Epithelial cell of proximal tubule (primary cell): ENCODE measurements at regions not wholly inside any gene's neighbourhood (a gene's known extent, or its start where the extent isn't known, plus 50 kb on each side); places are given as distances from the start of the nearest gene placed in this dataset.

ENCODE experiments used
- DNase-seq: peaks from one replicate; pipeline ENCODE4 v3.0.0-alpha.2; 2011; ENCODE audit warnings: low read depth
- H3K4me3 ChIP-seq: 2 replicates; pipeline ENCODE4 v1.5.1; 2011; ENCODE audit warnings: low read depth, mild to moderate bottlenecking, low read length
- TF ChIP-seq, protein P1 (sequence below): conservative IDR thresholded peaks from 2 replicates; pipeline ENCODE4 v1.5.1; 2012; ENCODE audit warnings: low read depth, mild to moderate bottlenecking, low read length

DNA sequence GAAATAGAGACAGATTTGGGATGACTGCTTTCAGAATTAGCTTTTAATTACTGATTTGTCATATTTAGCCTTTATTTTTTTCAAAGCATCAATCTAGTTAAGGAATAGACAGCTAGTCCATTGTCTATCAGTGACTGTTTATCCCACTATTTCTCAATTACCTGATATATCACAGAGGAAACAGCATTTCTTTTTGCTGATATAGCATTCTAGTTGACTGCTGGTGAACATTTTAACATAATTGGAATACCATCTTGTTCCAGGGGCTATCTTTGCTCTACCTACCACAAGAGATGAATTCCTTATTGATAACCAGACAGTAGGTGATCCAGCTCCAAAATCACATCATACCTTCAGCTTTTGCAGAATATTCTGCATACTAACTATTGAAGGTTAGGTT is 982.7 kb downstream of the SQOR start:
- no peak overlapping the region for H3K4me3 ChIP-seq
- DNase-seq: no peak
- TF ChIP-seq, protein P1, sequence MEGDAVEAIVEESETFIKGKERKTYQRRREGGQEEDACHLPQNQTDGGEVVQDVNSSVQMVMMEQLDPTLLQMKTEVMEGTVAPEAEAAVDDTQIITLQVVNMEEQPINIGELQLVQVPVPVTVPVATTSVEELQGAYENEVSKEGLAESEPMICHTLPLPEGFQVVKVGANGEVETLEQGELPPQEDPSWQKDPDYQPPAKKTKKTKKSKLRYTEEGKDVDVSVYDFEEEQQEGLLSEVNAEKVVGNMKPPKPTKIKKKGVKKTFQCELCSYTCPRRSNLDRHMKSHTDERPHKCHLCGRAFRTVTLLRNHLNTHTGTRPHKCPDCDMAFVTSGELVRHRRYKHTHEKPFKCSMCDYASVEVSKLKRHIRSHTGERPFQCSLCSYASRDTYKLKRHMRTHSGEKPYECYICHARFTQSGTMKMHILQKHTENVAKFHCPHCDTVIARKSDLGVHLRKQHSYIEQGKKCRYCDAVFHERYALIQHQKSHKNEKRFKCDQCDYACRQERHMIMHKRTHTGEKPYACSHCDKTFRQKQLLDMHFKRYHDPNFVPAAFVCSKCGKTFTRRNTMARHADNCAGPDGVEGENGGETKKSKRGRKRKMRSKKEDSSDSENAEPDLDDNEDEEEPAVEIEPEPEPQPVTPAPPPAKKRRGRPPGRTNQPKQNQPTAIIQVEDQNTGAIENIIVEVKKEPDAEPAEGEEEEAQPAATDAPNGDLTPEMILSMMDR: no peak

DNA sequence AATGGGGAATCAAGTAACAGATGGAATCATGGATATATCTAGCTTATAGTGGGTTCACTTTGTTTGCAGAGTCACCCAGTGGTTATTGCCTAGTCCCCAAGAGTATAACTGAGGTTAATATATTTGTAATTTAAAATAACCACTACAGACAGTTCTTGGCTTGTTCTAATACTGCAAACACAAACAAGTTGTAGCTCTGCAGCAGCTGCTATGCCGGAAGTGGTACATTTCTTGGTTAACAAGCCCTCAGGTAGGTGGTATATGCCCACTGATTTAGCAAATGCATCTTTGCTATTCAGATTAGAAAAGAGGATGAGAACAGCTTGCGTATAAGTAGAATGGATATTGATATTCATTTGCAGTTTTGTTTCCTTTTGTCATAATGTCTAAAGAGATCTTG is 984.2 kb downstream of the SQOR start:
- no peak for DNase-seq
- TF ChIP-seq, protein P1: no peak
- H3K4me3 ChIP-seq: no peak overlapping the region

DNA sequence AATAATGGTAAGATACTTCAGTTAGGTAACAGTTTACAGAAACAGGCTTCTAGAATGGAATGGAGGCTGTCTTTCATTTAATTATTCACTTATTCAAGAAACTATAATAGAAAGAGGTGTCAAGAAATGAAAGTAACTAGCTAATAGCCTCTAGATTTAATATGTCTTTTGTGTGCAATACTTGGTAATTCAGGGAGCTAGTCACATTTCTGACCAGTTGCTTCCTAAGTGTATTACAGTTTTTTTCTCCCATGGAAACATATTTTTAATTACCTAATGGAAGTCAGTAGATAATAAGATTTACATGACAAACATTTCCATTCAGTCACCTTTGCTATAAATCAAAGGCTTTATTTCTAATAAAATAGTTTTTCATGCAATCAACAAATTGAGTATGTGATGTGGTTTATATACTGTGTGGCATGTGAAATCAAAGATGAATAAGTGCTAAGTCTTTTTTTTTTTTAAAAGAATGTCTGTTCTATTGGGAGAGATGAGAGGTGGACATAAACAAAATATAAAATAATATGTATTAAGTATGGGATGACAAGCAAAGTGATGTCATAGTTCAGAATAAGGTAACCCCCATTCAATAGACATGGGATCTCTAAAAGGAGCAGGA is 985.7 kb downstream of the SQOR start:
- TF ChIP-seq, protein P1: no peak
- no peak overlapping the region for H3K4me3 ChIP-seq
- no peak for DNase-seq

DNA sequence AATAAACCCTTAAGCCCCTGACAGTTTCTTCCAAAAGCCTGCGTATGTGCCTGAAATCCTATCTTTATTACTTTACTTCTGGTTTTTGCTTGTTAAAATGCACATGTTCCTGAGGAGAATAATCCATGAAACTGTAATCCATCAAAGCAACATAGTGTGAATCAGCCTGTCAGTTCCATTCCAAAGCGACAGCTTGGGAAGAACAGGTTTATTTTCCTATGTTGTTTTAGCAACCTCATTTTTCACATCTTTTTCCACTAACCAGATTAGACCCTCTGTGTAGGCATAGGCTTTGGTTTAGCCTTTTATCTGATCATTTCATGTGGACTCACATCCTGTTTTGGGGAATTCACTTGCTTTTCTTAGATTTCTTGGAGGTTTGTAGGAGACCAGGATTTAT is 988.0 kb downstream of the SQOR start:
- TF ChIP-seq, protein P1: no peak
- H3K4me3 ChIP-seq: no peak overlapping the region
- no peak for DNase-seq

DNA sequence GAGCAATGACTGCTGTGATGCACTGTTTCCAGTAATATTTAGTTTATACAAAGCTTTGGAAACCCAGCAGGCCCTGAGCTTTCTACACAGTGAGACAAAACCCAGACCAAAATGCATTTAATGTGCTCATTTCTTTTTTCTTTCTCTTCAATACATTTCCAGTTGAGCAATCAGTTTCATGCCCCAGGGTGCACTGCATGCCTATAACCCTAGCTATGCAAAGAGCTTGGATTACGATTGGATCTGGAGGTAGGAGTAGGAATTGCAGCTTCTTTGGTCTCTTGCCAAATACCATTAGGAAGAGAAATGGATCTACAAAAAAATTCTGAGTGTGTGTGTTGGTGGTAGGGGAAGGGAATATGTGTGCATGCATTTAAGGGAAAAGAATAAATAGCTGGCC is 1001.4 kb downstream of the SQOR start:
- TF ChIP-seq, protein P1: no peak
- H3K4me3 ChIP-seq: no peak overlapping the region
- DNase-seq: no peak

DNA sequence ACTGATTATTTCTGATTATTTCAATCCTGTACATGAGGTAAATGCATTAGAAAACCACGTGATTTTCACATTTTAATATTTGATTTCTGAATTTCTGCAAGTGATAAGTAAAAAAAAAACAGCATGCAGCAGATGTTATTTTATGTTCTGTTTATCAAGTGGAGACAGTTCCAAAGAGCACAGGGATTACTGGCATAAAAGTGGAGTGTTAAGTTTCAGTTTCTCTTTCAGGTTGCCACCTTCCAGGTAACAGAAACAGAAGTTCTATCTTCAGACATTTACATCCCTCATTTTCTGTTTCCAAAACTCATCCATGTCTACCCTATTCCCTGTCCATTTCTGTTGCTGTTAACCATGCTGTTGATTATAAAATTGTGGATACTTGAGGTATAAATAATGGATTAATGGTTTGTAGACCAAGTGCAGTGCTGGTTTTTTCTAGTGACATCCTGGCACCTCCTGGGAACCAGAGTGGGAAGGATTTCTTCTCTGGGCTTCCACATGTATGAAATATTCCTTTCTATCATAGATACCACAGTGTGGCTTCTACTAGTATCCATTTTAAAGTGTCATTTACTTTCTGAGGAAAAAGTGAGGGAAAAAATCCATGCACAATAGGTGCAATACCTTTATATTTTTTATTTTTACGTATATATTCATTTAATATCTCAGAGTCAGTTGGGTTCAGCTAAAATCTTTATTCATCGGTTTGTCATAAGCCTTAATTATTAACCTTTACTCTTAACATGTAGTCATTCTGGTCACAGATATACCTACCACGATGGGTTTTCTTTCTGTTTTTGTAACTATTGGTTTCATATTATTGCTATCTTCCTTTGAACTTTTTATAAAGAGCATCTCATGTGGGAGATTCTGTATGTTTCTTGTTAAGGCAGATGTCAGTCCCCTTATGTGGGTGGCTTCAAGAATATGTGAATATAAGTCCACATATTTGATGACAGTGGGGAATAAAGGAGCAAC is 1010.0 kb downstream of the SQOR start:
- no peak overlapping the region for H3K4me3 ChIP-seq
- TF ChIP-seq, protein P1: no peak
- no peak for DNase-seq
